ENCODE measurements at regions not wholly inside any gene's neighbourhood (a gene's known extent, or its start where the extent isn't known, plus 50 kb on each side); places are given as distances from the start of the nearest gene placed in this dataset.
"Not testable (repeated sequence)": the region's sequence is repeated elsewhere in the genome, so short reads cannot be mapped to it uniquely, and the experiment has no call there.

- DNase-seq, result no peak
These were observed 396.8 kb upstream of the HS3ST5 start for GRCh38 chr6:114739656-114740055.

GRCh38 chr6:114735025-114735735, 392.4 kb upstream of the HS3ST5 start:
- no peak for DNase-seq

GRCh38 chr6:114733596-114733995, 390.8 kb upstream of the HS3ST5 start:
- DNase-seq, result no peak

- DNase-seq, result no peak
These were observed 376.0 kb upstream of the HS3ST5 start for GRCh38 chr6:114718716-114719270.

- DNase-seq, result no peak
These were observed 375.4 kb upstream of the HS3ST5 start for GRCh38 chr6:114718186-114718585.

- DNase-seq, result no peak
These were observed 372.1 kb upstream of the HS3ST5 start for GRCh38 chr6:114714836-114715507.

GRCh38 chr6:114713690-114714089, 370.9 kb upstream of the HS3ST5 start:
- DNase-seq, result no peak

GRCh38 chr6:114712129-114712662, 369.4 kb upstream of the HS3ST5 start:
- no peak for DNase-seq

GRCh38 chr6:114707081-114707620, 364.3 kb upstream of the HS3ST5 start:
- DNase-seq, result no peak

GRCh38 chr6:114690625-114691024, 347.8 kb upstream of the HS3ST5 start:
- DNase-seq, result no peak

GRCh38 chr6:114659513-114659912, 316.7 kb upstream of the HS3ST5 start:
- no peak for DNase-seq

- no peak for DNase-seq
These were observed 308.8 kb upstream of the HS3ST5 start for GRCh38 chr6:114651611-114652010.

GRCh38 chr6:114650891-114651290, 308.1 kb upstream of the HS3ST5 start:
- DNase-seq, result no peak

- no peak for DNase-seq
These were observed 306.5 kb upstream of the HS3ST5 start for GRCh38 chr6:114649298-114649697.

GRCh38 chr6:114648847-114649246, 306.0 kb upstream of the HS3ST5 start:
- DNase-seq, result no peak

- DNase-seq, result no peak
These were observed 295.5 kb upstream of the HS3ST5 start for GRCh38 chr6:114638341-114638740.

- DNase-seq, result no peak
These were observed 291.2 kb upstream of the HS3ST5 start for GRCh38 chr6:114634016-114634415.

GRCh38 chr6:114626226-114626625, 283.4 kb upstream of the HS3ST5 start:
- DNase-seq, result not testable (repeated sequence)

GRCh38 chr6:114619621-114620200, 276.9 kb upstream of the HS3ST5 start:
- no peak for DNase-seq

GRCh38 chr6:114611696-114612095, 268.9 kb upstream of the HS3ST5 start:
- no peak for DNase-seq

- no peak for DNase-seq
These were observed 265.3 kb upstream of the HS3ST5 start for GRCh38 chr6:114608091-114608490.

GRCh38 chr6:114605656-114606055, 262.8 kb upstream of the HS3ST5 start:
- DNase-seq, result no peak

- no peak for DNase-seq
These were observed 257.6 kb upstream of the HS3ST5 start for GRCh38 chr6:114600381-114600780.

All from Kasumi-1 (cell line).